ENCODE measurements at regions not wholly inside any gene's neighbourhood (a gene's known extent, or its start where the extent isn't known, plus 50 kb on each side); places are given as distances from the start of the nearest gene placed in this dataset.
"Not testable (repeated sequence)": the region's sequence is repeated elsewhere in the genome, so short reads cannot be mapped to it uniquely, and the experiment has no call there.

DNA sequence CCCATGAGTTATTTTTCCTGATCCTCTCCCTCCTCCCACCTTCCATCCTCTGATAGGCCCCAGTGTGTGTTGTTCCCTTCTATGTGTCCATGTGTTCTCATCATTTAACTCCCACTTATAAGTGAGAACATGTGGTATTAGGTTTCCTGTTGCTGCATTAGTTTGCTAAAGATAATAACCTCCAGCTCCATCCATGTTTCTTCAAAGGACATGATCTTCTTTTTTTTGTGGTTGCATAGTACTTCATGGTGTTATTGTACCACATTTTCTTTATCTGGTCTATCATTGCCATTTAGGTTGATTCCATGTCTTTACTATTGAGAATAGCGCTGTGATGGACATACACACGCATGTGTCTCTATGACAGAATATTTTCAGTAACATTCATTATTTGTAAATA lies 128.8 kb downstream of the ENC1 start:
- not testable (repeated sequence) for TF ChIP-seq EZH2phosphoT487 (IDR thresholded peaks at IDR 0.05; ENCODE audit: borderline replicate concordance, low read length); EZH2 (IDR thresholded peaks at IDR 0.05; ENCODE audit: low read length, unreplicated experiment); CTCF (conservative IDR thresholded peaks at IDR 0.05; ENCODE audit: low read depth, low read length)
